Large intestine (tissue), 3 donors: ENCODE measurements at regions not wholly inside any gene's neighbourhood (a gene's known extent, or its start where the extent isn't known, plus 50 kb on each side); places are given as distances from the start of the nearest gene placed in this dataset.

Experiments
- DNase-seq, 2 donors: peaks; one replicate each; pipeline versions ENCODE4 v3.0.0 to v3.0.0-alpha.2; 2013
- H3K27ac ChIP-seq: one replicate; pipeline ENCODE4 v1.5.1; 2013; ENCODE audit warnings: low read length
- H3K27me3 ChIP-seq: 2 replicates; pipeline ENCODE4 v1.6.1; 2013; ENCODE audit warnings: low read length; ENCODE audit not compliant: control insufficient read depth, insufficient read depth
- H3K36me3 ChIP-seq: 2 replicates; pipeline ENCODE4 v1.6.1; 2013; ENCODE audit warnings: low read length; ENCODE audit not compliant: control insufficient read depth, insufficient read depth
- H3K4me1 ChIP-seq: one replicate; pipeline ENCODE4 v1.6.1; 2013; ENCODE audit warnings: low read length; ENCODE audit not compliant: control insufficient read depth, insufficient read depth
- H3K4me3 ChIP-seq: one replicate; pipeline ENCODE4 v1.5.1; 2013; ENCODE audit warnings: low read length
- H3K9me3 ChIP-seq: one replicate; pipeline ENCODE4 v1.6.1; 2013; ENCODE audit warnings: mild to moderate bottlenecking, low read depth, low read length, moderate library complexity; ENCODE audit not compliant: control insufficient read depth
- WGBS: methylation state at CpG from one replicate; pipeline ENCODE4 v1.1.5; 2013; ENCODE audit warnings: low lambda C conversion rate; ENCODE audit not compliant: insufficient coverage; 5-methylcytosine and 5-hydroxymethylcytosine counted together

GRCh38 chr13:76645632-76646031 is 240.6 kb downstream of the KCTD12 start:
- Histone ChIP-seq H3K36me3 (no peaks in the 10 kb centered on the region), H3K4me1 (no peaks in the 10 kb centered on the region), H3K4me3 (no peak overlapping the region), H3K9me3 (no peaks in the 10 kb centered on the region), H3K27me3 (no peaks in the 10 kb centered on the region), H3K27ac (no peak overlapping the region)
- DNase-seq, result no peak
- WGBS, result no CpG with 5 or more reads among the region's 2 CpGs

- Histone ChIP-seq H3K9me3 (no peaks in the 10 kb centered on the region), H3K36me3 (no peaks in the 10 kb centered on the region), H3K4me1 (no peaks in the 10 kb centered on the region), H3K4me3 (no peak overlapping the region), H3K27ac (no peak overlapping the region), H3K27me3 (no peaks in the 10 kb centered on the region)
- no peak for DNase-seq
- WGBS, result 20% methylated on average over 1 of the region's 1 CpG
Observed at GRCh38 chr13:76644906-76645305, 241.3 kb downstream of the KCTD12 start.

- Histone ChIP-seq H3K36me3 (no peaks in the 10 kb centered on the region), H3K27ac (no peak overlapping the region), H3K4me3 (no peak overlapping the region), H3K9me3 (no peaks in the 10 kb centered on the region), H3K4me1 (no peaks in the 10 kb centered on the region), H3K27me3 (no peaks in the 10 kb centered on the region)
- DNase-seq, result no peak
- 60% methylated on average over 1 of the region's 4 CpGs for WGBS
Observed at GRCh38 chr13:76643596-76643995, 242.6 kb downstream of the KCTD12 start.

- WGBS, result no CpG with 5 or more reads among the region's 1 CpG
- no peak overlapping the region for H3K27ac ChIP-seq
- no peak overlapping the region for H3K4me3 ChIP-seq
Observed at GRCh38 chr13:76641056-76641455, 245.1 kb downstream of the KCTD12 start.

GRCh38 chr13:76638882-76639281 is 247.3 kb downstream of the KCTD12 start:
- H3K27ac ChIP-seq, result no peak overlapping the region
- H3K4me3 ChIP-seq, result no peak overlapping the region
- no peaks in the 10 kb centered on the region for H3K27me3 ChIP-seq
- WGBS, result no CpG with 5 or more reads among the region's 3 CpGs
- no peaks in the 10 kb centered on the region for H3K9me3 ChIP-seq
- no peak for DNase-seq
- H3K36me3 ChIP-seq, result no peaks in the 10 kb centered on the region
- no peaks in the 10 kb centered on the region for H3K4me1 ChIP-seq

More at GRCh38 chr13:76641056-76641455, 245.1 kb downstream of the KCTD12 start:
- Histone ChIP-seq H3K36me3 (no peaks in the 10 kb centered on the region), H3K27me3 (no peaks in the 10 kb centered on the region), H3K9me3 (no peaks in the 10 kb centered on the region), H3K4me1 (no peaks in the 10 kb centered on the region)
- DNase-seq, result no peak

GRCh38 chr13:76638181-76638580 is 248.0 kb downstream of the KCTD12 start:
- Histone ChIP-seq H3K4me1 (no peaks in the 10 kb centered on the region), H3K27ac (peak overlapping the region; percentile 4), H3K4me3 (no peak overlapping the region), H3K9me3 (no peaks in the 10 kb centered on the region), H3K36me3 (no peaks in the 10 kb centered on the region), H3K27me3 (no peaks in the 10 kb centered on the region)
- no CpG with 5 or more reads among the region's 3 CpGs for WGBS
- no peak for DNase-seq

DNA sequence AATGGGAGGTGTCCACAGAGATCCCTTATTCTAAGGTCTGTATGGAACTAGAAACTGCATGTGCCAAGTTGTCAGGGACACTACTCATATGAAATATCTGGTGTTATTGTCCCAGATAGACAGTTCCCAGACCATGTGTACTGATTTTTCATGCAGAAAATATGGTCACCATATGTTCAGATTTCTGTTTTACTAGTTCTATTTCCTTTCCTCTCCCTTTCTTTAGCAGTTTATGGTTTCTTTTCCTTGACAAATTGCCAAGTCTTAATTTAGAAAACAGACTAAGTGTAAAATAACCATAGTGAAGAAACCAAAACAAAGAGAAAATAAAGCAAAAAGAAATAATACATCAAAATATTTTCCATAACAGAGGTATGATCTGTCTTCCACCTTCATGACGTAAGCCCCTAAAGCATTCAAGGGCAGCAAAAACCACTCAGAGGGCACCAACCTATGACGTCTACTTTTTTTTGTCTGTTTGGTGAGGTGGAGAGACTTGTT is 248.5 kb downstream of the KCTD12 start:
- H3K36me3 ChIP-seq, result no peaks in the 10 kb centered on the region
- no peaks in the 10 kb centered on the region for H3K9me3 ChIP-seq
- H3K4me1 ChIP-seq, result no peaks in the 10 kb centered on the region
- DNase-seq, result no peak
- H3K27me3 ChIP-seq, result no peaks in the 10 kb centered on the region
- H3K27ac ChIP-seq, result peak overlapping the region; percentile 4
- WGBS, result no CpG with 5 or more reads among the region's 2 CpGs
- no peak overlapping the region for H3K4me3 ChIP-seq

DNA sequence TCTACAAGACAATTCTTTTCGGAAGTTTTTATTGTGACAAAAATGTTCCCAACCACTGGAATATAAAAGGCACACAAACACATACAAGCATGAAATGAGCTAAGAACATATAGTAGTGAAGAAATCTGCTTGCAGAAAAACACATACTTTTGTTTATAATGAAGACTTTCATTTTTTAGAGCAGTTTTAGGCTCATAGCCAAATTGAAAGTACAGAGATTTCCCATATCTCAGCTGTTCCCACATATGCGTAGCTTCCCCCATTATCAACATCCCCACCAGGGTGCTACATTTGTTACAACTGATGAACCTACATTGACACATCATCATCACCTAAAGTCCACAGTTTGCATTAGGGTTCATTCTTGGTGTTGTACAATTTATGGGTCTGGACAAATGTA is 249.4 kb downstream of the KCTD12 start:
- WGBS, result 80% methylated on average over 1 of the region's 2 CpGs
- Histone ChIP-seq H3K27ac (no peak overlapping the region), H3K4me1 (no peaks in the 10 kb centered on the region), H3K36me3 (no peaks in the 10 kb centered on the region), H3K9me3 (no peaks in the 10 kb centered on the region), H3K4me3 (no peak overlapping the region), H3K27me3 (no peaks in the 10 kb centered on the region)
- no peak for DNase-seq

- WGBS, result 86% methylated on average over 1 of the region's 7 CpGs
- Histone ChIP-seq H3K27ac (no peak overlapping the region), H3K4me3 (no peak overlapping the region), H3K27me3 (no peaks in the 10 kb centered on the region), H3K4me1 (no peaks in the 10 kb centered on the region), H3K9me3 (no peaks in the 10 kb centered on the region), H3K36me3 (no peaks in the 10 kb centered on the region)
- no peak for DNase-seq
Observed at GRCh38 chr13:76635232-76636230, 250.7 kb downstream of the KCTD12 start.

DNA sequence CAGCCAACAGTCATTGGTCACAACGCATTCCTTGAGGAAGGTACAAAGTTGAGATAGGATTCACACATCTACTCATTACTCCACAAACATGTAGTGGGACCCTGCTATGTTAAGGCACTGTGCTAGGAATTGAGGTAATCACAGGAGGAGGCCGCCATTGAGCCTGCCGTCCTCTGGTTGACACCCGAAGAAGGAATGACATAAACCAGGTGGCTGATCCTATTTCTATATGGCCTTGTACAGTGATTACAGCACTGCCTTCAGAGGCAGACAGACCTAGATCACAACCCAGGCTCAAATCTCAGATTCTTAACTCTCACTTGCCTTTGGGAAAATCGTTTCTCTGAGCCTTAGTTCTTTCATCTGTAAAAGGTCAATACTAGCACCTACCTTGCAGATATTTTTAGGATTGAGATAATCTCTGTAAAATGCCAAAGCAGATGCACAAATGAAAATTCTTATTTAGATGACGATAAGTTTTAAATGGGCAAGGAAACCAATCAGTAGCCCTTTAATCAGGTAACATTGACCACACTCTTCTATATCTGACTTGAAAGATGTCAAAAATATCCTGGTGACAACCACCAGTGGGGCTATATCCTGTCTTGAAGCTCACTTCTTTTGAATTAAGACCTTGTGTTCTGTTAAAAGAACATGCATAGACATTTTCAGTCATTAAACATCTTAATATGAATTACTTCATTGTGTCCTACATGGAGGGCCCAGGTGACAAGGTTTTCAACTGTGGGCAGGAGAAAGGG is 251.6 kb downstream of the KCTD12 start:
- Histone ChIP-seq H3K9me3 (no peaks in the 10 kb centered on the region), H3K27me3 (no peaks in the 10 kb centered on the region), H3K4me3 (no peak overlapping the region), H3K4me1 (no peaks in the 10 kb centered on the region), H3K27ac (no peak overlapping the region), H3K36me3 (no peaks in the 10 kb centered on the region)
- no peak for DNase-seq
- WGBS, result 100% methylated on average over 1 of the region's 6 CpGs
